K562 (cell line): ENCODE measurements at regions not wholly inside any gene's neighbourhood (a gene's known extent, or its start where the extent isn't known, plus 50 kb on each side); places are given as distances from the start of the nearest gene placed in this dataset.

Experiments
- ATAC-seq: fragments of 200-7000 bp; cut with Tn5 transposase; 3 replicates; pipeline ENCODE4 v1.9.1; 2020; ENCODE audit warnings: moderate library complexity
- BruUV-seq: library from RNA; stranded (reverse); fragments of 400-500 nt; replicated peaks from 2 replicates; lab custom pipeline; 2021; lab: Mats Ljungman, UMichigan
- CTCF ChIA-PET: fragments of 300-600 bp; formaldehyde crosslinking; extraction: SDS; loops from one replicate; lab custom pipeline; 2021; ENCODE audit warnings: low intra/inter-chr PET ratio; lab: Yijun Ruan, JAX
- POLR2A ChIA-PET: fragments of 300-600, 350-650 bp; sonication (Branson Sonifier 250); formaldehyde crosslinking; extraction: SDS; loops from one replicate; lab custom pipeline; 2021; ENCODE audit warnings: antibody characterized with exemption, inconsistent platforms; lab: Yijun Ruan, JAX
- DNase-seq, 4 experiments: peaks; one replicate each; pipeline versions ENCODE4 v3.0.0 to v3.0.0-alpha.2; 2011 to 2018; ENCODE audit warnings: low spot score in 3 of 4, mixed read lengths in 3 of 4; ENCODE audit errors: extremely low read depth in 1 of 4
- FAIRE-seq: peaks from 2 replicates; lab custom pipeline; 2011; peaks lifted over from hg19 to GRCh38; lab: Jason Lieb, UNC
- H2AFZ ChIP-seq: 2 replicates; pipeline ENCODE4 v1.6.0; 2011; ENCODE audit warnings: low read depth, low read length, control low read depth, inconsistent platforms
- H3K27ac ChIP-seq: fragments of 200-600 bp; 3 replicates; pipeline ENCODE4 v1.8.0; 2011; ENCODE audit warnings: low read depth, mild to moderate bottlenecking, control low read depth, inconsistent platforms, low read length, moderate library complexity, mixed read lengths; ENCODE audit errors: extremely low read depth
- H3K27me3 ChIP-seq, 2 experiments: fragments of 300-600 bp in 1 of 2; 2 replicates in 1 of 2; 3 replicates in 1 of 2; pipeline versions ENCODE4 v1.6.0 to v1.8.0; 2011; ENCODE audit warnings: inconsistent platforms in 2 of 2, low read length in 2 of 2, mild to moderate bottlenecking in 1 of 2, mixed read lengths in 1 of 2, moderate library complexity in 1 of 2; ENCODE audit not compliant: control insufficient read depth in 2 of 2, insufficient read depth in 2 of 2
- H3K36me3 ChIP-seq: fragments of 300-600 bp; 3 replicates; pipeline ENCODE4 v1.8.0; 2011; ENCODE audit warnings: mild to moderate bottlenecking, low read length, inconsistent platforms; ENCODE audit not compliant: control insufficient read depth, insufficient read depth
- H3K4me1 ChIP-seq, 2 experiments: fragments of 200-600 bp in 1 of 2; replicated peaks in 1 of 2; 2 replicates in 1 of 2; 3 replicates in 1 of 2; pipeline versions ENCODE4 v1.5.1 to v1.8.0; 2011; ENCODE audit warnings: inconsistent platforms in 2 of 2, low read length in 2 of 2, mild to moderate bottlenecking in 1 of 2, mixed read lengths in 1 of 2, moderate library complexity in 1 of 2; ENCODE audit not compliant: control insufficient read depth in 2 of 2, insufficient read depth in 2 of 2
- H3K4me2 ChIP-seq: 2 replicates; pipeline ENCODE4 v1.6.1; 2011; ENCODE audit warnings: low read length, control low read depth, inconsistent platforms, mixed read lengths; ENCODE audit not compliant: insufficient read depth
- H3K4me3 ChIP-seq: fragments of 200-600 bp; sonication (generic), shearing (Covaris generic); 2 replicates; pipeline ENCODE4 v1.5.1; 2016; ENCODE audit warnings: control low read depth, inconsistent platforms
- H3K79me2 ChIP-seq: fragments of 200-600 bp; 3 replicates; pipeline ENCODE4 v1.8.0; 2011; ENCODE audit warnings: low read length, inconsistent platforms; ENCODE audit not compliant: control insufficient read depth, insufficient read depth
- H3K9ac ChIP-seq, 2 experiments: 2 replicates each; pipeline versions ENCODE4 v1.6.0 to v1.6.1; 2011; ENCODE audit warnings: low read depth in 2 of 2, low read length in 2 of 2, control low read depth in 1 of 2, inconsistent platforms in 1 of 2, mild to moderate bottlenecking in 1 of 2, mixed read lengths in 1 of 2; ENCODE audit not compliant: insufficient read depth in 1 of 2
- H3K9me1 ChIP-seq: one replicate; pipeline ENCODE4 v1.6.0; 2011; ENCODE audit warnings: inconsistent platforms, mild to moderate bottlenecking, low read length, moderate library complexity; ENCODE audit not compliant: control insufficient read depth, insufficient read depth
- H3K9me3 ChIP-seq: replicated peaks from 2 replicates; pipeline ENCODE4 v1.5.1; 2011; ENCODE audit warnings: low read depth, low read length, inconsistent platforms; ENCODE audit not compliant: control insufficient read depth, insufficient read depth
- H4K20me1 ChIP-seq: replicated peaks from 2 replicates; pipeline ENCODE4 v1.6.1; 2011; ENCODE audit warnings: low read length, inconsistent platforms, mixed read lengths; ENCODE audit not compliant: control insufficient read depth, insufficient read depth
- CHD2 ChIP-seq: IDR thresholded peaks from 2 replicates; pipeline ENCODE4 v1.6.1; 2011; ENCODE audit warnings: low read depth, low read length
- ESRRA ChIP-seq: fragments of 450-650 bp; IDR thresholded peaks from 2 replicates; pipeline ENCODE4 v1.6.1; 2014; ENCODE audit warnings: low read depth, mild to moderate bottlenecking, moderate library complexity, borderline replicate concordance
- KAT8 ChIP-seq: fragments of 450-650 bp; IDR thresholded peaks from 2 replicates; pipeline ENCODE4 v1.6.1; 2016; ENCODE audit warnings: low read depth, mild to moderate bottlenecking
- NR3C1 ChIP-seq: sonication (generic); formaldehyde crosslinking; IDR thresholded peaks from 2 replicates; pipeline ENCODE4 v1.8.1; 2022; ENCODE audit warnings: missing genetic modification reagents
- PHB2 ChIP-seq: fragments of 450-650 bp; IDR thresholded peaks from 2 replicates; pipeline ENCODE4 v1.6.1; 2017; ENCODE audit warnings: low read depth
- POLR2B ChIP-seq: fragments of 450-650 bp; IDR thresholded peaks from 2 replicates; pipeline ENCODE4 v1.6.1; 2018; ENCODE audit warnings: low read depth; ENCODE audit not compliant: partially characterized antibody
- PURB ChIP-seq: sonication (generic); formaldehyde crosslinking; IDR thresholded peaks from 2 replicates; pipeline ENCODE4 v1.9.0; 2021; ENCODE audit warnings: low read depth, mild to moderate bottlenecking, missing genetic modification reagents
- RBM17 ChIP-seq: fragments of 200-400 bp; formaldehyde crosslinking; IDR thresholded peaks from 2 replicates; pipeline ENCODE4 v1.6.1; 2017; ENCODE audit warnings: low read depth, mild to moderate bottlenecking, low read length, borderline replicate concordance
- SNRNP70 ChIP-seq: fragments of 200-400 bp; formaldehyde crosslinking; optimal IDR thresholded peaks from 2 replicates; pipeline ENCODE3; 2017; ENCODE audit warnings: low read depth, low read length
- SP2 ChIP-seq: IDR thresholded peaks from 2 replicates; pipeline ENCODE4 v1.6.1; 2011; ENCODE audit warnings: mild to moderate bottlenecking, low read depth, low read length, moderate library complexity; ENCODE audit not compliant: poor library complexity, severe bottlenecking; ENCODE audit errors: extremely low read depth
- SREBF1 ChIP-seq: fragments of 150-350 bp; IDR thresholded peaks from 2 replicates; pipeline ENCODE4 v1.6.1; 2014; ENCODE audit warnings: antibody characterized with exemption, low read depth, low read length, borderline replicate concordance
- ZNF395 ChIP-seq: fragments of 200-800 bp; sonication (Bioruptor generic); IDR thresholded peaks from 2 replicates; pipeline ENCODE4 v1.6.1; 2017; ENCODE audit warnings: missing genetic modification characterization, missing compliant biosample characterization
- ZNF707 ChIP-seq: fragments of 250-450 bp; sonication (Bioruptor Pico); conservative IDR thresholded peaks from 2 replicates; pipeline ENCODE4 v1.8.0; 2022; ENCODE audit warnings: inconsistent platforms, mild to moderate bottlenecking, moderate library complexity
- WGBS: fragments of 100-300 bp; shearing (Covaris generic); methylation state at CpG from one replicate; pipeline ENCODE4 v1.1.6; 2016; ENCODE audit warnings: low coverage, mixed read lengths; ENCODE audit not compliant: insufficient coverage; ENCODE audit errors: missing lambda C conversion rate; 5-methylcytosine and 5-hydroxymethylcytosine counted together
- in situ Hi-C: fragments of 300-500 bp; cut with MboI; formaldehyde crosslinking; loops from 4 replicates; pipeline ENCODE4 v1.15.0; 2018; ENCODE audit warnings: inconsistent platforms, mixed read lengths
- intact Hi-C: fragments of 100-400 bp; cut with micrococcal nuclease; formaldehyde crosslinking; loops from 2 replicates; pipeline ENCODE4 v1.14.2; 2022

- peaks cover 0 to 10% of the 10 kb centered on the region in 2 experiments; a peak in 2 of 5 replicates for H3K27me3 ChIP-seq
- H3K9me3 ChIP-seq, result no peaks in the 10 kb centered on the region
- no peak for TF ChIP-seq ESRRA
- TF ChIP-seq CHD2, result no peak
- TF ChIP-seq PURB, result no peak
- TF ChIP-seq KAT8, result no peak
- TF ChIP-seq ZNF395 (CRISPR knock-in tag), result no peak
- no peak for TF ChIP-seq PHB2
- no peak for TF ChIP-seq SREBF1
- no peak for TF ChIP-seq POLR2B
- TF ChIP-seq RBM17, result no peak
- TF ChIP-seq NR3C1, result no peak
- TF ChIP-seq ZNF707 (CRISPR knock-in tag), result no peak
- no peak for TF ChIP-seq SNRNP70
- no peak for TF ChIP-seq SP2
- POLR2A ChIA-PET, result no interaction called here
- no peak overlapping the region for H3K9ac ChIP-seq
- no peak overlapping the region for H2AFZ ChIP-seq
- ATAC-seq (no peak), FAIRE-seq (no peak), DNase-seq (no peak)
- CTCF ChIA-PET, result no interaction called here
- H3K4me1 ChIP-seq, result no peaks in the 10 kb centered on the region
- H3K79me2 ChIP-seq, result no peaks in the 10 kb centered on the region
- no peak overlapping the region for H3K4me2 ChIP-seq
- 3% methylated on average over 7 of the region's 7 CpGs for WGBS
- no peaks in the 10 kb centered on the region for H3K9me1 ChIP-seq
- in situ Hi-C loops, result no loop called here
- no peak overlapping the region for H3K27ac ChIP-seq
- H3K36me3 ChIP-seq, result no peaks in the 10 kb centered on the region
- no peaks in the 10 kb centered on the region for H4K20me1 ChIP-seq
- BruUV-seq, result no TSS peak
- intact Hi-C loops, result no loop called here
- no peak overlapping the region for H3K4me3 ChIP-seq
These were observed 83.4 kb upstream of the ZFHX3 start for GRCh38 chr16:73131156-73131862.
